OCI-LY1 (cell line): ENCODE measurements at regions not wholly inside any gene's neighbourhood (a gene's known extent, or its start where the extent isn't known, plus 50 kb on each side); places are given as distances from the start of the nearest gene placed in this dataset.

Experiments used
- CTCF ChIP-seq: fragments of 200-600 bp; sonication (generic), shearing (Covaris generic); IDR thresholded peaks from 2 replicates; pipeline ENCODE4 v1.5.1; 2017; ENCODE audit warnings: mild to moderate bottlenecking, antibody characterized with exemption, low read length, moderate library complexity, mixed read lengths
- EZH2 ChIP-seq: fragments of 200-600 bp; sonication (generic), shearing (Covaris generic); IDR thresholded peaks from 2 replicates; pipeline ENCODE4 v1.8.0; 2017; ENCODE audit warnings: borderline replicate concordance, mixed run types, mild to moderate bottlenecking, antibody characterized with exemption, low read length, moderate library complexity, mixed read lengths

- TF ChIP-seq CTCF (no peak), EZH2 (no peak)
These were observed 292.5 kb upstream of the TRIB2 start for GRCh38 chr2:12424219-12424618.
